Cardiac fibroblast (primary cell): ENCODE measurements at regions not wholly inside any gene's neighbourhood (a gene's known extent, or its start where the extent isn't known, plus 50 kb on each side); places are given as distances from the start of the nearest gene placed in this dataset.

Experiments
- DNase-seq, 2 donors: peaks; one replicate each; pipeline versions ENCODE4 v3.0.0 to v3.0.0-alpha.2; 2010; ENCODE audit warnings: low read depth in 2 of 2
- H3K4me3 ChIP-seq, 2 donors: replicated peaks in 1 of 2; 1 replicate in 1 of 2; 2 replicates in 1 of 2; pipeline ENCODE4 v1.5.1; 2011; ENCODE audit warnings: low read depth in 2 of 2, low read length in 2 of 2, mild to moderate bottlenecking in 2 of 2, moderate library complexity in 1 of 2
- TF ChIP-seq, protein P1 (sequence below): IDR thresholded peaks from one replicate; pipeline ENCODE4 v1.5.1; 2011; ENCODE audit warnings: low read depth, mild to moderate bottlenecking, low read length, inconsistent platforms

DNA sequence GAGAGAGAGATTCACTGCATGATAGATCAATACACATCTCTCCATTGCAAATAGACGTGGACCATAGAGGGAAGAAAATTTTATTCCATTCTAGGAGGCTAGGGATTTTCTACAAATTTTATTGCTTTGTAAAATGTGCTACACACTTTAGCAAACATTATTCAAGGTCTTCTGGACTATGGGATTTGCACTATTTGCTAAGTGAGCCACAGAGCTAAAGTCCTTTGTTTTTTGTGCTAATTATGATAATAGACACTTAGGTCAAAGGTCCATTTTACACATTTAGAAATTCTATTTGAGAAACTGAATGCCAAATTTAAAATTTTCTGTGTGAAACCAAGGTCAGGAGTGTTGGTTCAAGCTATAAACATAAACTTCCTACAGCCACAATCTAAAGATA lies 672.3 kb downstream of the LRRC70 start:
- no peak for DNase-seq
- TF ChIP-seq, protein P1, sequence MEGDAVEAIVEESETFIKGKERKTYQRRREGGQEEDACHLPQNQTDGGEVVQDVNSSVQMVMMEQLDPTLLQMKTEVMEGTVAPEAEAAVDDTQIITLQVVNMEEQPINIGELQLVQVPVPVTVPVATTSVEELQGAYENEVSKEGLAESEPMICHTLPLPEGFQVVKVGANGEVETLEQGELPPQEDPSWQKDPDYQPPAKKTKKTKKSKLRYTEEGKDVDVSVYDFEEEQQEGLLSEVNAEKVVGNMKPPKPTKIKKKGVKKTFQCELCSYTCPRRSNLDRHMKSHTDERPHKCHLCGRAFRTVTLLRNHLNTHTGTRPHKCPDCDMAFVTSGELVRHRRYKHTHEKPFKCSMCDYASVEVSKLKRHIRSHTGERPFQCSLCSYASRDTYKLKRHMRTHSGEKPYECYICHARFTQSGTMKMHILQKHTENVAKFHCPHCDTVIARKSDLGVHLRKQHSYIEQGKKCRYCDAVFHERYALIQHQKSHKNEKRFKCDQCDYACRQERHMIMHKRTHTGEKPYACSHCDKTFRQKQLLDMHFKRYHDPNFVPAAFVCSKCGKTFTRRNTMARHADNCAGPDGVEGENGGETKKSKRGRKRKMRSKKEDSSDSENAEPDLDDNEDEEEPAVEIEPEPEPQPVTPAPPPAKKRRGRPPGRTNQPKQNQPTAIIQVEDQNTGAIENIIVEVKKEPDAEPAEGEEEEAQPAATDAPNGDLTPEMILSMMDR: no peak
- no peak overlapping the region for H3K4me3 ChIP-seq

DNA sequence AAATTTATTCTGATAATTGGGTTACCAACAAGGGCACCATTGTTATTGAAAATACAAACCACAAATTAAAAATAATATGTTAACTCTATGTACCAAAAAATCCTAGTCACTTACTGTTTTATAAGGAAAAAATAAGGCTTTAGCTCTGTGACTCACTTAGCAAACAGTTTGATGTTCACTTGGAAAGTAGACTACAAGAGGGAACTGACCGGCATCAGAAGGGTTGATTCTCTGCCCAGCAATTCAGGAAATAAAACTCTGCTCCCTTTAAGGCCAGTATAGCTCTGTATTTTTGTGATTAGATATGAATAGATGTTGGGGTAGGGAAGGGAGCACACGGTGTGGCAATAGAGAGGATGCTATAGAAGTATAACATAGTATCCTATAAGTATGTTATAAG lies 671.3 kb downstream of the LRRC70 start:
- TF ChIP-seq, protein P1: no peak
- no peak overlapping the region for H3K4me3 ChIP-seq
- no peak for DNase-seq

DNA sequence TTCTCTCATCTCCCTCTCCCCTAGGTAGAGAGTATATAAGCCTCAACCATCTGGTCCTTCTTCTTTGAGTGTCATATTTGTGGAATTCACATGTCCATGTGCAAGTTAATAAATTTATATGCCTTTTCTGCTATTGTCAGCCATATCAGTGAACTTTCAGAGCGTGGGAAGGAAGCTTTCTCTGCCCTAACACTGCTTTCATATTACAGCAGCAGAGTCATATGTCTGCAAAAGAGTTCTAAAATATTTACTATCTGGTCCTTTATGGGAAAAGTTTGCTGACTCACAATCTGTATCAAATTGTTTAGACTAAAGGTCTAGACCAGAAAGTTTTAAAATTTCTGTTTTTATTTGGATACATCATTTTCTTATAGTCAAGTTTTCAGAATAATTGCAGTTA lies 669.0 kb downstream of the LRRC70 start:
- TF ChIP-seq, protein P1: no peak

DNA sequence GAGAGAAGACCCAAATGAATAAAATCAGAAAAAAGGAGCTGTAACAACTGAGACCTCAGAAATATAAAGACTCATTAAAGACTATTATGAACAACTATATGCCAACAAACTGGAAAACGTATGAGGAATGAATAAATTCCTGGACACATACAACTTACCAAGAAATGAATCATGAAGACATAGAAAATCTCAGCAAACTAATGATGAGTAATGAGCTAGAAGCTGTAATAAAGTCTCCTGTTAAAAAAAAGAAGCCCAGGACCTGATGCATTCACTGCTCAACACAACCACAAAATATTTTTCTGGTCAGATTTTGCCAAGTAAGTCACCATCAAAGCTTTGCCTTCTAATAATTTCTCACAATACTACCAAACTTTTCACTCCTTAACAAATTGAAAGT lies 666.7 kb downstream of the LRRC70 start:
- H3K4me3 ChIP-seq: no peak overlapping the region
- TF ChIP-seq, protein P1: no peak
- DNase-seq: peak; percentile 27 to 48

More for the DNA sequence above, 669.0 kb downstream of the LRRC70 start:
- no peak overlapping the region for H3K4me3 ChIP-seq
- DNase-seq: no peak

DNA sequence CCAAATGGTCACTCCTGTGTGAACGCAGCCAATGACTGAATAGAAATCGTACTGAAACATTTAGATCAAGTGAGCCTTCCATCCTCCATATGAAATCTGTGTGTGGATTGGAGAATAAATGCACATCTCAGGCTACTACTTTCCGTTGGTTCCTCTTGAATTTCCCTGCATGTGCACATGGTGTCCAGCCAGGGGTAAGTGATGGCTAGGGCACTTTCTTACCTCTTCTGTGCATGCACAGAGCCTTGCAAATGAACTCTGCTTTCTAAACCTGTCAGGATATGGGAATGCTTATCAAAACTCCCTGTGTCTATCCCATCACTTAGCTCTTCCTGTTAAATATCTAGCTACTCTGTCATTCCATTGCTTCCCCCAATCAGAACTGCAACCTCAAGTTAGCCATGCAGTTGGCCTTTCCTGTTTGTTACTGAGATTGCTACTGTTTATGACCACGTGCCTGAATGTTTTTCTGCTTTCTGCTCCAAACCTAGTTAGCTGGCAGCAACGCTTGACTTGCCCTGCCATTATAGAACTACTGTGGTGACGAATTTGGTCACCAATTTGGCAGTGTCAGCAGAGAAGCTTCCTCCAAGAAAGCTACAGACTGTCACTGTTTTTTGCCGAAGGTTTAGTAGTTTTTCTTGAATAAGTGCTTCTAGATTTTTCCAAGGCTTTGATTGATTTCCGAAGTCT lies 661.6 kb downstream of the LRRC70 start:
- H3K4me3 ChIP-seq: no peak overlapping the region
- no peak for DNase-seq
- TF ChIP-seq, protein P1: no peak

DNA sequence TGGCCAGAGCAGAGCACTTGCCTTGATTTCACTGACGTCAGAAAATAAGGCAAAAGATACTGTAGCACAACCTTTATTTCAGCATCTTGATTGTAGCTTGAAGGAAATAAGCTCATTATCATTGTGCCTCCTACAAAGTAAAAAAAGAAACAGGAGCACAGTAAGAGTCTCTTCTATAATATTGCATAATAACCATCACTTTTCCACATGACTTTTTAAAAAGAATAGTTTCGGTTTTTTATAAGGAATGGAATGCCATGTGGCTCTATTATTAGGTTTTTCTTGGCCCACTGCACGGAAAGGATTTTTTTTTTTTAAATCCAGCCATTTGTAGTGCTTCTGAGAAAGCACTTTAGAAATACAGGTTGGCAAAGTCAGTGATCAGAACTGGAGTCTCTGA lies 655.3 kb downstream of the LRRC70 start:
- H3K4me3 ChIP-seq: no peak overlapping the region
- TF ChIP-seq, protein P1: no peak
- DNase-seq: peak; percentile 46 to 75

DNA sequence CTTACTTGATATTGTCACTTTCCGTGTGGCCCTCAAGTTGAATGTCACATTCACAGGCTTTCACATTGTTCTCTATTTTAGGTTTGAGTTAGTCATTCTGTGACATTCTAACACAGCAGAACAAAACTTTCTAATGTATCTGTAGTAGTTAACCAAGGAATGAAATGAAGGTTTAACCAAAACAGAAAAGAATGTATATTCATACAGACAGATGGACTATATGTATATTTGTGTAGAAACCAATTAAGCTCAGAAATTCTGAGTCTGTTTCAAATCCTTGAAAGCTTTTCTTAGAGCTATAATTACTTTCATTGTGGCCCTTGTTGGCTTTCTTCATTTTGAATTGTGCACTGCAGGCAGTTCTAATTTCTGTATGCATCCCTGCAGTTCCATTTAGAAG lies 654.7 kb downstream of the LRRC70 start:
- TF ChIP-seq, protein P1: no peak
- H3K4me3 ChIP-seq: no peak overlapping the region
- no peak for DNase-seq
